Sigmoid colon (tissue), 4 donors: ENCODE measurements at regions not wholly inside any gene's neighbourhood (a gene's known extent, or its start where the extent isn't known, plus 50 kb on each side); places are given as distances from the start of the nearest gene placed in this dataset.

Source experiments
- POLR2A ChIP-seq, 2 donors: fragments of 450-650 bp; IDR thresholded peaks; one replicate each; pipeline ENCODE4 v1.6.1; 2016; ENCODE audit warnings: antibody characterized with exemption in 2 of 2, mild to moderate bottlenecking in 2 of 2, moderate library complexity in 2 of 2
- POLR2AphosphoS5 ChIP-seq, 4 donors: sonication (generic); formaldehyde crosslinking; IDR thresholded peaks; one replicate each; pipeline ENCODE4 v1.6.1; 2017; ENCODE audit warnings: antibody characterized with exemption in 4 of 4
- TF ChIP-seq, protein P1 (sequence below), 4 experiments: fragments of 450-650 bp in 3 of 4; fragments of 200-600 bp in 1 of 4; IDR thresholded peaks; one replicate each; pipeline ENCODE4 v1.5.1; 2016 to 2019; ENCODE audit warnings: antibody characterized with exemption in 4 of 4, mild to moderate bottlenecking in 3 of 4, moderate library complexity in 2 of 4

DNA sequence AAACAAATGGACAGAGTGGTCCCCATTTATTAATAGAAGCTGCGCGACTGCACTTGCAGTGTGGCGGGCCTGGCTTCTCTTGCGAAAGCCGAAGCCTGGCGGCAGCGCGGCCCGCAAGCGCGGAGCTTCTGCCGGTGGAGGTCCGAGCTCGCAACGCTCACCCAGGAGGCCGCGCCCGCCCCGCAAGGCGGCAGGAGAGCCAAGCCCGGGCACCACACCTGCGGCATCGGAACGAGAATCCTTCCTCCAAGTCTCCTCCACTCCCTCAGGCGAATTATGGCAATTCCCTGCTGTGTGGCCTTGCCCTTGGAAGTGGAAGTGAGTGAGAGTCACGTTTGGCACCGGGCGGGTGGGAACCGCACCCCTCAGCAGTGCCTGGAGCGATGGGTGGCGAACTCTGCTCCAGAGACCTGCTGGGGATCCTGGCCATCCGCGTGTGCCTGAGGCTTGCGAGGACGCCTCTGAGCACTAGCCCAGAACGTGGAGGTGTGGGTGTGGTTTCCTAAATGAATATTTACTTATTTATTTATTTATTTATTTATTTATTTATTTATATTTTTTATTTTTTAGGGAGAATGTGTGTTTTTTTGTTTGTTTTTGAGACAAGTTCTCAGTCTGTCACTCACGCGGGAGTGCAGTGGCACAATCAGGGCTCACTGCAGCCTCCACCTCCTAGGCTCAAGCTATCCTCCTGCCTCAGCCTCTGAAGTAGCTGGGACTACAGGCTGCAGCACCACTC lies 133.7 kb upstream of the UBE2E1 start:
- TF ChIP-seq, protein P1, sequence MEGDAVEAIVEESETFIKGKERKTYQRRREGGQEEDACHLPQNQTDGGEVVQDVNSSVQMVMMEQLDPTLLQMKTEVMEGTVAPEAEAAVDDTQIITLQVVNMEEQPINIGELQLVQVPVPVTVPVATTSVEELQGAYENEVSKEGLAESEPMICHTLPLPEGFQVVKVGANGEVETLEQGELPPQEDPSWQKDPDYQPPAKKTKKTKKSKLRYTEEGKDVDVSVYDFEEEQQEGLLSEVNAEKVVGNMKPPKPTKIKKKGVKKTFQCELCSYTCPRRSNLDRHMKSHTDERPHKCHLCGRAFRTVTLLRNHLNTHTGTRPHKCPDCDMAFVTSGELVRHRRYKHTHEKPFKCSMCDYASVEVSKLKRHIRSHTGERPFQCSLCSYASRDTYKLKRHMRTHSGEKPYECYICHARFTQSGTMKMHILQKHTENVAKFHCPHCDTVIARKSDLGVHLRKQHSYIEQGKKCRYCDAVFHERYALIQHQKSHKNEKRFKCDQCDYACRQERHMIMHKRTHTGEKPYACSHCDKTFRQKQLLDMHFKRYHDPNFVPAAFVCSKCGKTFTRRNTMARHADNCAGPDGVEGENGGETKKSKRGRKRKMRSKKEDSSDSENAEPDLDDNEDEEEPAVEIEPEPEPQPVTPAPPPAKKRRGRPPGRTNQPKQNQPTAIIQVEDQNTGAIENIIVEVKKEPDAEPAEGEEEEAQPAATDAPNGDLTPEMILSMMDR (IDR thresholded peaks at IDR 0.05) = no peak
- TF ChIP-seq POLR2A (IDR thresholded peaks at IDR 0.05) (no peak), POLR2AphosphoS5 (IDR thresholded peaks at IDR 0.05) (no peak)
